TTC549 (cell line): ENCODE measurements at regions not wholly inside any gene's neighbourhood (a gene's known extent, or its start where the extent isn't known, plus 50 kb on each side); places are given as distances from the start of the nearest gene placed in this dataset.

Experiments used
- FAIRE-seq: peaks from 2 replicates; lab custom pipeline; 2012; peaks lifted over from hg19 to GRCh38; lab: Jason Lieb, UNC

DNA sequence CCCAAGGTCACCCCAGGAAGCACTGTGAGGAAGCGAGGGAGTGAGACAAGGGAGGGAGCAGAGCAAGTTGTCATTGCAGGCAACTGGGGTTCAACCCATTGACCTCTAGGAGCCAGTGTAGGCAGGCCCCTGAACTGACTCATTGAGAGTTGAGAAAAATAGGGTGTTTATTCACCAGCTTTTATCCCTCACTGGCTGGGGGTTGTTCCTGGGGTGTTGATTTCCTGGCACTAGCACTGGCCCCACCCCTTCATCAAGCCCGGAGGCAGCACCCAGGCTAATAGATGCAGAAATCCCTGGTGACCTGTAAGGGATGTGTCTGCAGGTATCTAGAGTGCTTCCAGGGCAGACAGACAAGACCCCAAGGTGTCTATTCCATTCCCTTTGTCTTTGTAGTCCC, 183.9 kb downstream of the ARRDC4 start:
- FAIRE-seq = no peak

DNA sequence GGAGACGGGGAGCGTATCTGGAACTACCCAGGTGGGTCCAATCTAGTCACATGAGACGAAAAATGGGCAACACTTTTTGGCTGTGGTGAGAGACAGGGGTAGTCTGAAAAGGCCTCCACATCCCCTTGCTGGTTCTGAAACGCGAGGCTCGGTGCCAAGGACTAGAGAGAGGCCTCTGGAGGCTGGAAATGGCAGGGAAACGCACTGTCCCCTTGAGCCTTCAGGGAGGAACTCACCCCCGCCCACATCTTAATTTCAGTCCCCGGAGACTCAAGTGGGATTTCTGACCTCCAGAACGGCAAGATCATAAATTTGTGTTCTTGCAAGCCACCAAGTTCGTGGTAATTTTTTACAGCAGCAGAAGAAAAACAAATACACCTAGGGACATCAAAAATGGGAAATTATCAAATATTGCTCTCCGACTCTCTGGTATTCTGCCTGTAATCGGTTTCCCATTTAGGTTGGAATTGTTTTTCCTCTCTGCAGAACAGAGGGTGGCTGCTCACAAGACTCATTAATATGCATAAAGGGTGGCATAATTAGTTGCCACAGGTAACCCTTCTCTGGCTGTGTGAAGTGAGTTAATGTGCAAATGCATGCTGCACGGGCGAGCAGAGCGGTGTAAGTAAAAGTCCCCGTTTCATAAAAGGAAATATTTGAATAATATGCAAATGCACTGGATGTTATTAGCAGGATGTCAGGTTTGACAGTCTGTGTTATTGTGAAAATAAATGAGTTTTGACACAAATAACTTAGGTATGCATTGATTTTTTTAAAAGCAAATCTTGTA, 185.7 kb downstream of the ARRDC4 start:
- no peak for FAIRE-seq

- no peak for FAIRE-seq
Measured at GRCh38 chr15:98147415-98147814, 186.9 kb downstream of the ARRDC4 start.

- FAIRE-seq = no peak
Measured at GRCh38 chr15:98150084-98150483, 189.6 kb downstream of the ARRDC4 start.

- no peak for FAIRE-seq
Measured at GRCh38 chr15:98150536-98150935, 190.0 kb downstream of the ARRDC4 start.

- FAIRE-seq = no peak
Measured at GRCh38 chr15:98151096-98151495, 190.6 kb downstream of the ARRDC4 start.

DNA sequence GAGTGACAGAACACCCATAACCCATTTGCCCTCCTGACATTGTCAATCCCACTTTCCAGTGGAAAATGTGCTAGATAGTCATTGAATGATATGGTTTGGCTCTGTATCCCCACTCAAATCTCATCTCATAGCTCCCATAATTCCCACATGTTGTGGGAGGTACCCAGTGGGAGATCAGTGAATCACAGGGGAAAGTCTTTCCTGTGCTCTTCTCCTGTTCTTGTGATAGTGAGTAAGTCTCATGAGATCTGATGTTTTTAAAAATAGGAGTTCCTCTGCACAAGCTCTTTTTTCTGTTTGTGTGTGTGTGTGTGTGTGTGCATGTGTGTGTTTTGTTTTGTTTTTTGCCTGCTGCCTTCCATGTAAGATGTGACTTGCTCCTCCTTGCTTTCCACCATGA, 191.7 kb downstream of the ARRDC4 start:
- no peak for FAIRE-seq

DNA sequence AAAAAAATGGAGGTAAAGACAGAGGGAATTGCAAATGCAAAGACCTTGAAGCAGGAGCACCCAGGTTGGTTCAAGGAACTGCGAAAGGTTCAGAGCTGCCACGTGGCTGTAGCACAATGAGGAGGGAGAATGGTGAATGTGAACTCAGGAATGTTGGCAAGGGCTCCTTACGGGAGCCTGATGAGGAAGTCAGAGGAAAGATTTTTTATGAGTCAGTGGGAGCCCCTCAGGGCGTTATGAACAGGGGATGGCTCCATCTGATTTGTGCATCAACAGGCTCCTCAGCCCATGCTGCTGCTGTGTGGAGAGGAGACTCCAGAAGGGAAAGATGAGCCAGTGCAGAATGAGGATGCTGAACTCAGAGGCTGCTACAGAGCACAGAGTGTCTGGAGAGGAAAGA, 194.4 kb downstream of the ARRDC4 start:
- FAIRE-seq = no peak

GRCh38 chr15:98155356-98155755, 194.9 kb downstream of the ARRDC4 start:
- no peak for FAIRE-seq

- no peak for FAIRE-seq
Measured at GRCh38 chr15:98160236-98160635, 199.7 kb downstream of the ARRDC4 start.

DNA sequence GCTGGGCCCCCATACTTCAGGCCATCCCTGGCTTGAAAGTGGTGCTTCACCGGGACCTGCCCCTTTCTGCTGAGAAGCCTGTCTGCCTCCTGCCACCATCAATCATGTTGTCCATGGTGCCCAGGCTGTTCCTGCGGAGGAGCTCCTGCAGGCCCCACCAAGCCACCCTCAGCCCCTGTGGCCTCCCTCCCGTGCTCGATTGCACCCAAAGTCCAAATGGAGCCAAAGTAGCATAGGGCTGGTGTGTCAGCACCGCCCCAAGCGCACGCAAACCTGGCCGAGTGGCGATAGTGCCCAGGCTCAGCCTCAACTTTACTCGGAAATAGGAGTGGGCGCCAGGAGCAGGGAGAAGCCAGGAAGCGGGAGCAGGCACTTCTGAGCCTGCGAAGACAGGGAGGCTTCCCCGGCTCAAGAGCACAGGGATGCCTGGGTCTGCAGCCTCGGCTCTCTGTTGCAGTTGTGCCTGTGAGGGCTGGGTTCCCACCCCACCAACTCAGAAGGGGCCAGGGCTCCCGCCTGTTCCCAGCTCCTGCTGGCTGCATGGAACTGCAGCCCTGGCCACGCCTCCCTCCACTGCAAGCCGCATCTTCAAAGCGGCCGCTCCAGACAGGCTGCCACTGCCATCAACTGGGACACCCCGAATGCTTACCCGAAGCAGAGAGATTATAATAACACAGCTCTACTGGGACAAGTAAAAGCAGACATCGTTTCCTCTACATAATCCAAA, 203.0 kb downstream of the ARRDC4 start:
- no peak for FAIRE-seq

DNA sequence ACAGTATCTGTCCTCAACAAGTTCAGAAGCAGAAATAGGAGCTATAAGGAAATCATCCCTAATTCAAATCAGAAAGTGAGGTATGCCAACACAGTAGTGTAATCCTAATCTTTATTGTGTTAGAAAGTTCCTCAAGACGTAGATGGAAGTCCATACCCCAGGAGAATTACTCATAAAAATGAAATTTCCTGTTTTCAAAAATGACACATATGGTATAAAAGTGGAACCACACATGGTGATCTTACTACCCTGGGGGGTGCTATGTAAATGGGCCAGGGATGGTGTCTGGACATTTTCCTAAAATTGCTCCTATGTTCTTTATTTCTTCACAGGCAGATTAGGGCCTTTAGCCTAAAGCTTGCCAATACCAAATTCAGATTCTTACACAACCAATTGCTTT, 204.1 kb downstream of the ARRDC4 start:
- no peak for FAIRE-seq

DNA sequence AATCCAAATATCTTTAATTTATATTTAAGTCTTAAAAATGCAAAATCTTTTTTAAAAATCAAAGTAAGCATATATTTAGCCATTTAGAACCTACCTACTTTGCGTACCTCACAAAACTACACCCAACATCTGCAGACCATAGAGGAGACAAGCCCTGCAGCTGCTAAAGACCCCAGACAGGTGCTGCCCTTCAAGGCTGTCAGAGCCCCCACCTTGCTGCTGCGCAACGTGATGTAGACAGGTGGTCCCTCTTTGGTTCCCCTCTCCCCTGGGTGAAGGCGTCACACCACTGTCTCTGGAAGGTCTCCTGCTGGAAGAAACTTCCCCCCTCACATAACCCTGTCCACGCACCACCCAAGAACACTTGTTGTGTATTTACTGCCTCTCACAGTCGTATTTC, 204.5 kb downstream of the ARRDC4 start:
- no peak for FAIRE-seq

DNA sequence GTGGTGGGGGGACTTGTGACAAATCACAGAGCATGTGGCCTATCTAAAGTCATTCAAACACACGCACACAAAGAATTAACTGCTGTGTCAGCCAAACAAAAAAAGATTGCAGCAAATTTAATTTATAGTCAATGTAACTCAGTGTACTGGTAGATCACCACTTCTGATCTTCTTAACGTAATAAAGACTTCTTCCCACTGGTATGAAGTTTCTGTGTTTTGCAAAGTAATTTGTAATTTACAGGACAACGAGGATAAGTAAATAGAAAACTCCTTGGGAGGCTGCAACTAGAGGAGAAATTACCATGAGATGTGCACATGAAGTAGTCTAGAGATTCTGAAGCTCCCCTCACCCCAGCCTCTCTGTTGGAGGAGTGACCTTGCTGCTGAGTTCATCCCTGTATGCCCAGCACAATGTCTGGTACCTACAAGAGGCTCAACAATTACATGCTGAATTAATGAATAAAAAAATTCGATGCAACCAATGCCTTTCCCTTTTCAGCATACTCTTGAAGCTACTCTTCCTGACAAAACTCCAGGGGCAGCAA, 207.3 kb downstream of the ARRDC4 start:
- FAIRE-seq = no peak

DNA sequence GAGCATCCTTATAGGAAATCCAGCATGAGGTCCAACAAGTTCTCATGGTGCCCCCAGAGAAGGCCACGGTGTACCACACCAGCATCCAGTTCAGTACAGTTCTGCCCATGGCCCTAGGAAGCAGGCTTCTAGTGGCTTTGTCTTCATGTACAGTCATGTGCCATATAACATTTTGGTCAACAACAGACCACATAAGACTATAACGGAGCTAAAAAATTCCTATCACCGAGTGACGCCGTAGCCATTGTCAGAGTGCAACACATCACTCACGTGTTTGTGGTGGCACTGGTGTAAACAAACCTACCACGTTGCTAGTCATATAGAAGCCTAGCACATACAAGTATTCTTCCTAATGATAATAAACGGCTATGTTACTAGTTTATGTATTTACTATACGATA, 209.0 kb downstream of the ARRDC4 start:
- no peak for FAIRE-seq

GRCh38 chr15:98174286-98174685, 213.8 kb downstream of the ARRDC4 start:
- no peak for FAIRE-seq

- no peak for FAIRE-seq
Measured at GRCh38 chr15:98174841-98175240, 214.3 kb downstream of the ARRDC4 start.

GRCh38 chr15:98177966-98178592, 217.6 kb downstream of the ARRDC4 start:
- peak; percentile 70 for FAIRE-seq

DNA sequence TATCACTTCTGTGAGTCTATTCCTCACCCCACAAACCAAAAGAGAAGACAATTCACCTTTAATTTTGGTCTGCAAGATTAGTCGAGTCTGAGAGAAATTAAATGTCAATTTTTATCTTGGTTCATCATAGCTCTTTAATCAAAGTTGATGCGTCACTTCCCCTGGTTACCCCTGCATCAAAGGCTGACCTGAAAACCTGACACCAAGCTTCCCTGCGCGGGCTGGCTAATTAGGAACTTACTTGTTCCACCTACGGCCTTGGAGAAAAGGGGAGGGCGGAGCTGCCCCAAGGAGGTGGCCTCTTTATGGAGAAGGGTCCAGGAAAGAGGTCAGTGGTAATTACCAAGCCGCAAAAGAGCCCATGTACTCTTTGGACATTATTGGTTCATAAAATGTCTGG, 218.4 kb downstream of the ARRDC4 start:
- FAIRE-seq = no peak

GRCh38 chr15:98187549-98187948, 227.0 kb downstream of the ARRDC4 start:
- FAIRE-seq = no peak

GRCh38 chr15:98190914-98191313, 230.4 kb downstream of the ARRDC4 start:
- no peak for FAIRE-seq

GRCh38 chr15:98195796-98196195, 235.3 kb downstream of the ARRDC4 start:
- no peak for FAIRE-seq

DNA sequence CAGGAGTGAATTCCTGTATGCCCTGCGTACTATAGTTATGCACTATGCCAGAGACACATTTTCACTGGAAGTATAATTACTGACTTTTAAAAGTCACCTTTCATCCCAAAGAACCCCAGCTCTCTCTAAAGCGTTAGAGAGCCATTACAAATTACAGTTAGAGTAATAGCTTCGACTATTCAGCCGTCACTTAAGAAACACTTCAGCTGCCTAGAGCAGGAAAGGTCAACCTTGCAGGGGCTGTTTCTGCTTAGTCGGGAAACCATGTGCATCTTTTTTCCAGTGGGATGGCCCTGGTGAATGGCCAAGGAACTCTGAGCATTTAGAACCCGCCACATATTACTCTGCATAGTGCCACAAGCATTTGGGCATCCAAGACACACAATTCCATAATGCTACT, 235.9 kb downstream of the ARRDC4 start:
- no peak for FAIRE-seq
